NCI-H2081 treated with DMSO at 0.1 percent for 48 hours (cell line): ENCODE measurements at regions not wholly inside any gene's neighbourhood (a gene's known extent, or its start where the extent isn't known, plus 50 kb on each side); places are given as distances from the start of the nearest gene placed in this dataset.
A peak's percentile ranks its signal among the peaks of the same experiment; 100 is the strongest.

Experiments used
- DNase-seq: peaks from one replicate; lab custom pipeline; 2025; lab: John Stamatoyannopoulos, UW

DNA sequence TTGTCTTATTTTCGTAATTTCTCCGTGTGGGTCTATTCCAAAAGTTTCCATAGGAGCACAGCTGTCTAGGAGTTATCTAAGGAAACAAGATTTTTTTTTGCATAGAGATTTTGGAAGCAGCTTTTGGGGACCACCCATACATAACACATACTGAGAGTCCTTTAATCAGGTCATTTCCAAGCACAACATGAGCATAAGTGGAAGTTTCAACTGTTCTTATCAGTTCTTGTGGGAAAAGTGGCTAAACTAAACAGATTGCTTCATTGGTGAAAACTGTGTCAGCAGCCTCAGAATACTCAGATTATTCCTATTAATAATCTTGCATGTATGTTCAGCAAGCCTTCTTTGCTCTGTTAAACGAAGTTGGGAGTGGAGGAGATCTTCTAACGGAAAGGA is 153.6 kb upstream of the TYRP1 start:
- DNase-seq, result no peak

DNA sequence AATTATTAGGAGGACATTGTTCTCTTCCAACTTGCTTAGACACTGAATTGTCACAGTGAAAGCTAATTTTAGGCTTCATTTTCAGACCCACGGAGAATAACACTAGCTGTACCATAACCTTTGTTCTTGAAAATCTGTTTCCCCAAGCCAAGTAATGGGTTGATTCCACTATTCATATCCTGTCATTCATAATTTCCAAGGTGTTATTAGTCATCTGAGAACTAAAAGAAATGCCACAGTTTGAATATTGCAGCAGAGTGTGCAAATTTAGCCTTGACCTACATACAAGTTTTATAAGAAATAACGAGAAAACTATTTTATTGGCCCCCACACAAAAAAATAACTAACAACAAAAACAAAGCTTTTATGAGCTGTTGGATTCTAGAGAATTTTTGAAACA is 148.5 kb upstream of the TYRP1 start:
- DNase-seq, result no peak

DNA sequence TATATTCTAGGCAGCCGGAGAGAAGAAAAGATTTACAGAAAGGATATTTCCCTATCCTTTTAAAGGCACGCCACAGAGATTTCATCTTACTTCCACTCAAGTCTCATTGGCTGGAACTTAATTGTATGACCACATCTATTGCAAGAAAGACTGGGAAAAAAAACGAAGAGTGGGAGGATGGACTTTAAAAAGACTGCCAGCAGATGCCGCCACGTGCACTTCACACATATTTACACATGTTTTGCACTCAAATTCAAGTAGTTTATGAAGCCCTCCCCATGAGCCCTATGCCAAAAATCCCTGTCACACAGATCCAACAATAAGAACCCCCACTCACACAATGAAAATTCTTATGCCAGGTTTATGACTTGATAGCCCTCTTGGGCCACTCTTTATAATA is 138.5 kb upstream of the TYRP1 start:
- DNase-seq, result no peak

DNA sequence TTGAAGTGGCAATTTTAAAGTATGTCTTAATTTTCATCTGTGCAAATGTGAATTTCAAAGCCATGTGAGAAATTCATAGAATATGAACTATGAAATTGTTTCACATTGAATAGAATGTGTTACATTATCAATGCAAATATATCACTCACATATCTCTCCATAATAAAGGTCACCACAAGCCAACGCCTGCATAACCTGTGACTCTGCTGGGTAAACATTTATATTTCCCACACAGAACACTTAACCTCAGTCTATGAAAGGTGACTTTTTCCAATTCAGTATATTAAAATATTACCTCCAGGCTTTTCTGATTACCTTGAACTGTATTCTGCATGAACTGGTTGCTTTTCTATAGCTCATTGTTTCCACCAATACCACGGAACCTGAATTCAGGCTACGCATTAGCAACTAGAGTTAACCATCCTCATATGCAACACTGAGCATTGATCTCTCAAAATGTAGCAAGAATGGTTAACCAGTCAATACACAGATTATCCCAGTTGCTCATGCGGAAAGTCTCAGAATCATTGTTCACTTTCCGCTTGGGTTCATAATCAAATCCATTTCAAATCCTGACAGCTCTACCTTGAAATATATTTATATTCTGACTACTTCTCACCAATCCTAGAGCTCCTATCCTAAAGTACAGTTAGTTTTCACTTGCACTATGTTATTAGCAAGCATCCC is 126.6 kb upstream of the TYRP1 start:
- no peak for DNase-seq

DNA sequence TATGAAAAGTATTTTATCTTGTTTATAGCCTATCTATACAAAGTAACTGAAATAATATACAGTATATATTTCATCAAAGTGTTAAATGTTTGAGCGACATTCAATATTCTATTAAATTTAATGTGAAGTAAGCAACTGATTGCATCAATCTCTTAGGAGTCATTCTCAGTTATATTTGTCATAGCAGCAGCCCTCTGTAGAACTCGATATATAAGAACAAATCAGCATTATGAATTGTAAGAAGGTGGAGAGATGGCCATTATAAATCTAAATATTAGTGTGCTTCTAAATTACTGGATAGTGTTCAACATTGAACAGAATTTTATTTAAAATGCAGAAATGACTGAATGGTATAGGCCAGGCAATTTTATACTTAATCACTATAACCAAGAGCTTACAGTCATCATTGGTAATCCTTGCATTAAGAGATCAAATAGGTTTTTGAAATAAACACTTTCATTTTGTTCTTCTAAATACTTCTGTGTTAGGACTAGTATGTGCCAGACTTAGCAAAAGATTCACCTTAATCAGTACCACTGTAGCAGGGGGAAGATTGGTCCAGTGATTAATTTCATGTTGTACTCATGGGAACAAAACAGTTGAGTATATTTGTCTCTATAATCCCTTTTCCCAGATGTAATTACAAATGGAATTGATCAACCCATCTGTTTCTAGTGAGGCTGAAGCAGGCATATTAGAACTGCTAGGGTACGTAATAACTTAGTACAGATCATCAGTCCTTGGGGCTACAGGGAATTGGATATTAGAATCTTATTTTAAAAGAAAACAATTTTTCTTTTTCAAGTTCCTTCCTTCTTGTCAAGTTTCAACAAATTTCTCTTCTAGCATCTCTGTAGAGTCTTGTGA is 108.3 kb upstream of the TYRP1 start:
- no peak for DNase-seq

DNA sequence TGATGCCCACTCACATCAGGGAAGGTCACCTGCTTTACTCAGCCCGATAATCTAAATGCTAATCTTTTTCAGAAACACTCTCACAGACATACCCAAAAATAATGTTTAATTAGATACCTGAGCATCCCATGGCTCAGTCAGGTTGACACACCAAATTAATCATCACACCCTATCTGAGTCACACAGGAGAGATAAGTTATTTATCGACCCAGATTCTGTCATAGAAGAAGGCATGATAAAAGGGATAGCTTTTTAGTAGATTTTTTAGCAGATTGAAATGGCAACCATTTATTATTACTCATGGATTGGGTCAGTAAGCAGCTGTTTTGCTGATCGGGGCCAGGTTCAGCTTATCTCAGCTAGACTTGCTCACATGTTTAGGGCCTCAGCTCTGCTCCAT is 97.8 kb upstream of the TYRP1 start:
- no peak for DNase-seq

DNA sequence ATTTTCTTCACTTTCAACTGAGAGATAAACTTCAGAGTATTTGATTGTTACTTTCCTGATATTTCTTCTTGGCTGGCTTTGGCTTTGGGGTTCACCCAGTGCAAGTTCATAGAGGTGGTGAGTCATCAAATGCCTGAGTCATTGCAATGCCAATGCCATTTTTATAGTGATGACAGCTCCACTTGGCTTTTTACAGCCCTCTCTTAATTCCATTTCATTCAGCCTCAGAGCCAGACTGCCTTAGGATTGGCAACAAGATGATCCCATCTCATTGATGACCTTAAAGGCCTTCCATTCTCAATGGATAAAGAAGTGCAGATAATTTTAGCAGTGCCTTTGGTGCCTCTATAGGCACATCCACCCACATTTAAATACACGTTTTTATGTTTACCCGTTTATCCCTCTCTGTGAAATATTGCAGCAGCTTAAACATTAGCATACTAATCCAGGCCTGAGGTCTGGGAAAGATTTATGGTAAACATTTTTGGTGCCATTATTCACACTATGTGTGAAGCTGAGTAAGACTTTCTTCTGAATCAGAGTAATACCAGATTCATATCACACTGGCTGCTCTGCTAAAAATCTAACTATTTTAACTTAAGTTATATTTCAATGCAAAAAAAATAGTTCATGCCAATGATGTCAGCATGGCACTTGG is 88.9 kb upstream of the TYRP1 start:
- no peak for DNase-seq

DNA sequence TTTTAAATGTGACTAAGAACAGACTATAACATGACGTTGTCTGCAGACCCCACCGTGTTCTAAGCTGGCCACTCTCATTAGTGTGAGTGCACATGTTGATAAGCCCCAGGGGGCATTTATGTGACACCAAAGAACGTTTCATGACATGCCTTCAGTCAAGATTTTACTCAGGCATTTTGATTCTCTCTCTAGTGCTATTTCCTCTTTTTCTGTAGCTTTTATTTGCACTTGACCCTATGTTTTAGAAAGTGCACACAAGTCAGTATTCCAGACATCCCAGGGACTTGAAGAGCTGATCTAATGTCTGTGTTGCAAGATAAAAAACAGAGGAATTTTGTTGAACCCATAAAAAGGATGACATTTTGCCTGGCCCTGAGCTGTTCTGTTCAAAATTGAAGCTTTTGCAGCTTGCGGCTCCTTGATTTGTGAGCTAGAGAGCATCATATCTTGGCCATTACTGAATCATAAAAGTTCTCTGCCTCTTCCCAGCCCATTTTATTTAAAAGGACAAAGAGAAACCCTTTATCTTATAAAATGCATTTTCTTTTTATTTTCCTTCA is 80.9 kb upstream of the TYRP1 start:
- DNase-seq, result no peak

DNA sequence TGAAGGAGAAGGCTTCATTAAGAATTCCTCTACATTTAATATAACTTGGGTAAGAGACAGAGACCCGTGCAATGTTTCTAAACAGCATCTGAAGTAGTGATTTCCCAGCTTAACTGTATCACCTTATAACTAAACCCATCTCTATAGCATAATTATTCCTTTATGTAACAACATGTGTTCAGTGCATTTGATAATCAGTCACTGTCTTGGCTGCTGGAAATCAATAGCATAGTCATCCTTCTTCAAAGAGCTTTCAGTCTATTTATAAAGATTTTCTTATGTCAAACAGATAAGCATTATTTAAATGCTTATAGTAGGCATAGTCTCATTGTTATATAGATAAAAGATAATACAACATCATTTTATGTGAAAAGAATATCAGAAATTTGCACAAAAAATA is 80.1 kb upstream of the TYRP1 start:
- DNase-seq, result no peak

DNA sequence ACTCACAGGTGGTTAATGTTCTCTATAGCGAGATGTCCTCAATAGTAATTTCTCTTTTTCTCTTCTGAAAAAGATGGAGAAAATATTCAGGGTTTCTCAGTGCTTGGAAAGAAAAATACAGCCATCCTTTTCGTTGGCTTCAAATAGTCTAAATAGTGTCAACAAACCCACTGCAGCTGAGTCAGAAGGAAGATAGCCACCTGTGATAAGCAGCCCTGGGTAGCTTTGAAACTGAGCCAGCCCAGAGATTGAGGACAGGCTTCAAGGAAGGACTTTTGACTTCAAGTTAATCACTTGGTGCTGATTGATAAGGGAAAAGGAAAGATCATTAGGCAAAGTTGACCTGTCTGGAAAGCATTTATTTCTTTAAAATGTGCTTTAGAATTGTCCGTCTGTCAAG is 78.7 kb upstream of the TYRP1 start:
- no peak for DNase-seq

DNA sequence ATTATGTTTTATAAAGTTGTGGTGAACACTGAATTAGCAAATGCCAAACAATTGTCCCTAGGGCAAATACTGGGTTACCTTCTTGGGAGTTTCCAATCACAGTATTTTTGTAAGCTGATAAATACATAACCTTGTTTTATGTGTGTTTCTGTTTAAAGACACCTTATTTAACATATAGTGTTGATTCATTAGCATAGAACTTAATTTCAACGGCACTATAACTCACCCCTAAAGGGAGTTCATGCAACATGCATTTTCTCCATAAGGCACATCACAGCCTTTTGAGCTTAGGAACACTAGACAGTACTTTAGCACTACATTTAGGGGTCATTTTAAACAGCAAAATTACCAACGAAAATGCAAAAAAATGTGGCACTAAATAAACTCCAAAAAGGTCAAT is 74.2 kb upstream of the TYRP1 start:
- DNase-seq, result no peak

DNA sequence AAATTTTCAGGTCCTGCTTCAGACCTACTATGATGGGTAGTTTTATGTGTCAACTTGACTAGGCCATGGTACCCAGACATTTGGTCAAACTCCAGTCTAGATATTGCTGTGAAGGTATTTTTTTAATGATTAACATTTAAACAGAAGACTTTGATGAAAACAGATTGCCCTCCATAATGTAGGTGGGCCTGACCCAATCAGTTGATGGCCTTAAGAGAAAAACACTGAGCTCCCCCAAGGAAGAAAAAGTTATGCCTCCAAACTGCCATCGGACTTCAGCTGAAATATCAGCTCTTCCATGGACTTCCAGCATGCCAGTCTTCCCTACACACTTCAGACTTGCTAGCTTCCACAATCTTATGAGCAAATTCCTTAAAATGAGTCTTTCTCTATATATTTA is 67.3 kb upstream of the TYRP1 start:
- DNase-seq, result no peak

DNA sequence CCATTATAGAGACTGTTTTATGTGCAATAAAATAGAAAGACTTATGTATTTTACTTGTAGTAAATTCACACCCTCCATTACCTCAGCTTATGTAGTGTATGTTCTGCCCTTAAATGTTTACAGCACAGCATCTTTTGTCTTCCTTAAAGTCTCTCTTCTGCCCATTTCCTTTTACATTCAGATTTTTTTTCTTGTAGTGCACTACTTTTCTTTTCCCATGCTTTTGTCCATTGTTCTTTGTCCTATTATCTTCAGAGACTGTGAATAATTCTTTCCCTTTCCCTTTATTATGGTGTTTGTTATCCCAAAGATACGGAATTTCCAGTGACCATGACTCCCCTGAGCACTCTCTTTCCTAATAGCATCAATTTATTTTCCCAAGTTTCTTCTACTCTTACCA is 66.1 kb upstream of the TYRP1 start:
- DNase-seq, result no peak

DNA sequence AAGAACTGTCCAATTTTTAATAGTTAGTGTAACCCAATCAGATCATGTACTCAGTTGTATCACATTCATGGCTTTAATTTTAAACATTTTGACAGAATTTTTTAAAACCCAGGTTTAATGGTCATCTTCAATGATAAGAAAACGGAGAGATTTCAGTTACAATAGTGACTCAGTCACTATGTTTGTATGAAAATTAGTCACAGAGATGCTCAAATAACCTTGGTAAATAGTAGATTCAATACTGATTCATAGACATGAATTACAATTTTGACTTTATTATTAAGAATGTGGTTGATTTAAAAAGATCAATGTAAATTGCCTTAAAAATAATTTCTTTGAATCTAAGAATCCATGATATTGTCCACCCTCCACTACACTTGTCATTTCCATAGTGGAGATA is 64.6 kb upstream of the TYRP1 start:
- DNase-seq, result no peak

DNA sequence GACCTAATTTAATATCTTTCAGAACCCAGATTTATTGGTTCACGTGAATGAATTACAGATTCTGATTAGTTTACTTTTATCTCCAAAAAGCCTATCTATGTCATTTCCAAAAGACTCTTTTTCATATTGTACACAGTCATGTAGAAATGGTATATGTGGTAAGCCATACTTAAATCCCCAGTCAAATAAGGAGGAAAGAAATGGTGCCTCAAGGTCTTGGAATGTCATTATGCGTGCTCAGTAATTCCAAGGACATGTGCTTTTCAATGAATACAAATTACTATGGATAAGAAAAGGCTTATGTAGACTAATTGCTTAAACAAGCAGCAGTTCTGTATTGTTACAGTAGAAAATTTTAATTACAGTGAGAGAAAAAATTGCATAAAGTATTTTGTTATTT is 64.1 kb upstream of the TYRP1 start:
- DNase-seq, result no peak

DNA sequence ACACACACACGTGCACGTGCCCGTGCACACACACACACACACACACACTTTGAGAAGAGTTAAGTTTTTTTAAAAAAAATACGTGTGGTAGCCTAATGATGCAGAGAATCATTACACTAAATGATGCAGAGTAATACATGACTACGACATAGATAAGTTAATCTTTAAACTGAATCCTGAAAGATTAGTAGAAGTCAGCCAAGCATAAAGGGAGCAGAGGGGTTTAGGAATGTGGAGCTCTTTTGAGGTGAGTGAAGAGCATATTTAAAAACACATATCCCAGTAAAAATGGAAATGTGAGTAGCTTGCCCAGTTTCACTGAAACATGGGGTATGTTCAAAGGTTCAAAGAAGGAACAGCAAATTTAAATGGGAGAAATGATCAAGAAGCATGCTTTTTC is 61.3 kb upstream of the TYRP1 start:
- no peak for DNase-seq

DNA sequence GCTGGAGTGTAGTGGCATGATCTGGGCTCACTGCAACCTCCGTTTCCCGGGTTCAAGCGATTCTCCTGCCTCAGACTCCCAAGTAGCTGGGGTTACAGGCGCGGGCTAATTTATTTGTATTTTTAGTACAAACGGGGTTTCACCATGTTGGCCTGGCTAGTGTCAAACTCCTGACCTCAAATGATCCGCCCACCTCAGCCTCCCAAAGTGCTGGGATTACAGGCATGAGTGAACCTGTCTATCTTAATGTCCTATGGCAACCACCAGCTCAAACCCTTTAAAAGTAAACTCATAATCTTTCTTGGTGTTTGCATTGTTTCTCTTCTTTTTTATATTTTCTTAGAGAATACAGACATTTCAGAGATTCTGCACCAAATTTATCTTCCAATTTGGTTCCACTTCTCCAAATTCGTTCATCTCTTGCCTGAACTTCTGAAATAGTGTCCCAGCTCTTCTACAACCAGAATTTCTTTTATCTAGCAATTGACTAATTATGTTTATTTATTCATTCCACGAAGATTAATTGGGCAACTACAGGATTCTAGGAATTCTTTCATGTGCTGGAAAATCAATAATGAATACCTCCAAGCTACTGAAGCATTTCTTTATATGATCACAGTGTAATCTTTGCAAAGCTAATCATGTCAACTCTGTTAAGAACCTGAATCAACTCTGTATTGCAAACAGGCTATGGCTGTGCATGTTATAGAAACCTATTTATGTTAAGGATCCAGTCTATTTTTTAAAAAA is 60.0 kb upstream of the TYRP1 start:
- DNase-seq, result no peak

DNA sequence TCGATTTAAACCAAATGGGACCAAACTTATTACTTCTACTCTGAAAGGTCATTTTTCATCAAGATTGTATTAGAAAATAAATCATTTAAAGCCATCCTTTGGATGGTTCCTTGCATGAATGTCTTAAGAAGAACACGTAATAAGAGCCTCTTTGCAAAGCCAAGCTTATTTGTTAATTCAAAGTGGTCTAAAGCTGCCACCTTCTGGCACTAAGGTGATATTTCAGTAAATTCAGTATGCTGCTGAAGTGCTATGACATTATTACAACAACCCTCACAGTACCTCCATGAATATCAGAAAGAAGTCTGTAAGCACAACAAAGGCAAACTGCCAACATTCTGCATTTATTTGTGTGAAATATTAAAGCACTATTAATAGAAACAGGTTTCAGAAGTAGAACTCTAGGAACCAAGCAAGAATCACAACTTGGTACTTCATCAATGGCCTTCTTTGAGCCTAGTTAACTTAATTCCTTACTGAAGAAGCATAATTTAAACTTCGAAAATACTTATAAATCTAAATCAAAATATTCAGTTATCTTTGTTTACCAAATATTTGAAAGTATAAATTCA is 53.1 kb upstream of the TYRP1 start:
- peak; percentile 34 for DNase-seq

DNA sequence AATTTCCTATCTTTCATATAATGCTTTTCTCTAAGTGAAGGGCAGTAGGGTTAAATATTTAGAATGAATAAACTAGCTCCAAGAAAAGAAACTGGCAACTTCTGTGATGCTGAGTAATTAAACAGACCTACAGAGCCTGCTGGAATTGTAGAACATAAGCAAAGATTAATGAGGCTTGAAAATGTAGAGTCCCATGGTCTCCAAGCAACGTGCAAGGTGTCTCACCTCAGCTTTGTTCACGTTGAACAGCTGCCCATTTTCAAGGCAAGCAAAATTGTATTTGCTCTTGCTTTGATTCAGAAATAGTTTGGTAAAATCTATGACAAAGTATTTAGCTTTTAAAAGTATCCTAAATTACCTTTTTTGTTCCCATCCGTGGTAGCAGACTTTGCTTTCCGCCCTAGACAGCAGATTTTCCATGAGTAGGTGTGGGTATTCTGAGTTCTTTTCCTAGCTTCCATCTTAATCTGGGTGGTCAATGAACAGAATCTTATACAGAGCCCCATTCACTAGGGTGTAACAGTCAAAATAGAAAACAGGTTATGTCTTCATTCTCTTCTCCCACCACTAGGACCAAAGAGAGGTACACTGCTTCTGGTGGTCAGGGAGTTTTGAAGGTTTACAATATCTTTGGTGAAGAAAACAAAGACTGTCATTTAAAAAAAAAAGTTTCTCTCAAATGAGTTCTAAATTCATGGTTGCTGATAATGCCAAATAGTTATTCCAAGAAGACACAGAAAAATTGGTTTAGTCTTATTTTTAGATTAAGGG is 52.1 kb upstream of the TYRP1 start:
- DNase-seq, result peak; percentile 25
